RWPE2 (cell line): ENCODE measurements at regions not wholly inside any gene's neighbourhood (a gene's known extent, or its start where the extent isn't known, plus 50 kb on each side); places are given as distances from the start of the nearest gene placed in this dataset.

ENCODE experiments used
- ATAC-seq: fragments of 200-7000 bp; cut with Tn5 transposase; 3 replicates; pipeline ENCODE4 v1.9.1; 2021; ENCODE audit warnings: low read depth
- DNase-seq: peaks from one replicate; pipeline ENCODE4 v3.0.0-alpha.2; 2020; ENCODE audit warnings: low spot score
- H3K27ac ChIP-seq: fragments of 450-650 bp; 2 replicates; pipeline ENCODE4 v1.5.1; 2017; ENCODE audit warnings: mild to moderate bottlenecking; ENCODE audit not compliant: poor library complexity, severe bottlenecking
- H3K27me3 ChIP-seq: fragments of 250-450 bp; sonication (Bioruptor Pico); 2 replicates; pipeline ENCODE4 v1.5.1; 2021; ENCODE audit warnings: mild to moderate bottlenecking, moderate library complexity; ENCODE audit not compliant: insufficient read depth, poor library complexity, severe bottlenecking
- H3K36me3 ChIP-seq: fragments of 250-450 bp; sonication (Bioruptor Pico); 2 replicates; pipeline ENCODE4 v1.5.1; 2020; ENCODE audit warnings: low read depth, mild to moderate bottlenecking, moderate library complexity
- H3K4me1 ChIP-seq: fragments of 250-450 bp; sonication (Bioruptor Pico); 2 replicates; pipeline ENCODE4 v1.5.1; 2021; ENCODE audit warnings: mild to moderate bottlenecking, moderate library complexity; ENCODE audit not compliant: insufficient read depth, poor library complexity, severe bottlenecking
- H3K4me3 ChIP-seq: fragments of 250-450 bp; sonication (Bioruptor Pico); 2 replicates; pipeline ENCODE4 v1.5.1; 2021; ENCODE audit warnings: mild to moderate bottlenecking, moderate library complexity; ENCODE audit not compliant: severe bottlenecking
- H3K9me3 ChIP-seq: fragments of 250-450 bp; sonication (Bioruptor Pico); 2 replicates; pipeline ENCODE4 v1.5.1; 2021; ENCODE audit warnings: mild to moderate bottlenecking, moderate library complexity; ENCODE audit not compliant: severe bottlenecking
- TF ChIP-seq, protein P1 (sequence below): fragments of 450-650 bp; IDR thresholded peaks from one replicate; pipeline ENCODE4 v1.5.1; 2017; ENCODE audit warnings: mild to moderate bottlenecking, moderate library complexity; ENCODE audit not compliant: poor library complexity, severe bottlenecking

DNA sequence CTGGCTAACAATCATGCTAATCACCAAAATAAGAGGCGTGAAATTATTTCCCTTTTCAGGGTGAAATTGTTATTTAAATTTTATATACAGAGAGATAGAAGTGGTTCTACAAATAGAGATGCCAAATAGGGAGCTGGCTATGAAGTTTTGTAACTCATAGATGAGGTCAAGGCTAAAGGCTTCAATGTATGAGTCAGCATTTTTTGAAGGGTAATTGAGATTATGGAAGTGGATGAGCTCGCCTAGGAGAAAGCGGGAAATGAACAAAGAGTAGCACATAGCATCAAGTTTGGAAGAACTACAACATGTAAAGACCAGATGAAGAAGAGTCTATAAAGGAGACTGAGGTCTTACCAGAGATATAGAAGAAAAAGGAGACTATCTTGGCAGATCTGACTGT is 838.1 kb downstream of the DNAJB9 start:
- no peak for DNase-seq
- Histone ChIP-seq H3K36me3 (no peaks in the 10 kb centered on the region), H3K4me3 (no peak overlapping the region), H3K27ac (no peak overlapping the region), H3K9me3 (no peaks in the 10 kb centered on the region), H3K4me1 (no peaks in the 10 kb centered on the region), H3K27me3 (no peaks in the 10 kb centered on the region)
- no peak for ATAC-seq
- TF ChIP-seq, protein P1, sequence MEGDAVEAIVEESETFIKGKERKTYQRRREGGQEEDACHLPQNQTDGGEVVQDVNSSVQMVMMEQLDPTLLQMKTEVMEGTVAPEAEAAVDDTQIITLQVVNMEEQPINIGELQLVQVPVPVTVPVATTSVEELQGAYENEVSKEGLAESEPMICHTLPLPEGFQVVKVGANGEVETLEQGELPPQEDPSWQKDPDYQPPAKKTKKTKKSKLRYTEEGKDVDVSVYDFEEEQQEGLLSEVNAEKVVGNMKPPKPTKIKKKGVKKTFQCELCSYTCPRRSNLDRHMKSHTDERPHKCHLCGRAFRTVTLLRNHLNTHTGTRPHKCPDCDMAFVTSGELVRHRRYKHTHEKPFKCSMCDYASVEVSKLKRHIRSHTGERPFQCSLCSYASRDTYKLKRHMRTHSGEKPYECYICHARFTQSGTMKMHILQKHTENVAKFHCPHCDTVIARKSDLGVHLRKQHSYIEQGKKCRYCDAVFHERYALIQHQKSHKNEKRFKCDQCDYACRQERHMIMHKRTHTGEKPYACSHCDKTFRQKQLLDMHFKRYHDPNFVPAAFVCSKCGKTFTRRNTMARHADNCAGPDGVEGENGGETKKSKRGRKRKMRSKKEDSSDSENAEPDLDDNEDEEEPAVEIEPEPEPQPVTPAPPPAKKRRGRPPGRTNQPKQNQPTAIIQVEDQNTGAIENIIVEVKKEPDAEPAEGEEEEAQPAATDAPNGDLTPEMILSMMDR = no peak

DNA sequence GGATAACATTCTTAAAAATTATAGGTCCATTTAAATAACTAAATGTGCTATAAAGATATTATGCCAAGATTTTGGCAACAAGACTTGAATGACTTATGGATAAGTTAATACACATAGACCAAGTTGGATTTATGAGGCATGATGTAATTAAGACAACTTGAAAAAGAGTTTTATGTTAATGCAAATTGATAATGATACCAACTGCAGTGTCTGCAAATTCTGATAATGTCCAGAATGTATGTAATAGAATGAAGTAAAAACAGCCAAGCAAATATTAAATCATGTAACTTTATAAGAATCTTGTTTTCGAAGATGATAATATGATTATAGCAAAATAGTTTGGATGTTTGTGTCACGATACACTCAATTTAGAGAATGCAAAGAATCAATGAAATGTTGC is 868.3 kb downstream of the DNAJB9 start:
- DNase-seq (no peak), ATAC-seq (no peak)
- H3K4me1 ChIP-seq = no peaks in the 10 kb centered on the region
- no peaks in the 10 kb centered on the region for H3K36me3 ChIP-seq
- no peak overlapping the region for H3K4me3 ChIP-seq
- H3K9me3 ChIP-seq = no peaks in the 10 kb centered on the region
- H3K27ac ChIP-seq = no peak overlapping the region
- no peaks in the 10 kb centered on the region for H3K27me3 ChIP-seq
- TF ChIP-seq, protein P1 = no peak

DNA sequence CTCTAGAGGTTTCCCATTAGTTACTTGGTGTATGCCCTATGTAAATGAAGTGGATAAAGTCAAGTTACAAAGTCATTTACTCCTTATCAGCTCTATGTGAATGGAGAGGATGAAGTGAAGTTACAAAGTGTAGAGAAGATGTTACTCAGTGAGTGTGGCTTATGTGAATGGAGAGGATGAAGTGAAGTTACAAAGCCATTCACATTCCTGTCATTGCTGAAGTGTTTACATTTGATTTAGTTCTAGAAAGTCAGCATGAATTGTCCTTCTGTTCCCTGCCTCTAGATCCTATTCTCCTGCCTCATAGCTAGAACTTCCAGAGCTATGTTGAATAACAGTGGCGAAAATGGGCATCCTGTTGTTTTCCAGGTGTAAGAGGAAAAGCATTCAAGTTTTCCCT is 880.1 kb downstream of the DNAJB9 start:
- Histone ChIP-seq H3K27ac (no peak overlapping the region), H3K9me3 (no peaks in the 10 kb centered on the region), H3K27me3 (no peaks in the 10 kb centered on the region), H3K36me3 (no peaks in the 10 kb centered on the region), H3K4me3 (no peak overlapping the region), H3K4me1 (no peaks in the 10 kb centered on the region)
- TF ChIP-seq, protein P1 = no peak
- ATAC-seq = no peak
- no peak for DNase-seq

DNA sequence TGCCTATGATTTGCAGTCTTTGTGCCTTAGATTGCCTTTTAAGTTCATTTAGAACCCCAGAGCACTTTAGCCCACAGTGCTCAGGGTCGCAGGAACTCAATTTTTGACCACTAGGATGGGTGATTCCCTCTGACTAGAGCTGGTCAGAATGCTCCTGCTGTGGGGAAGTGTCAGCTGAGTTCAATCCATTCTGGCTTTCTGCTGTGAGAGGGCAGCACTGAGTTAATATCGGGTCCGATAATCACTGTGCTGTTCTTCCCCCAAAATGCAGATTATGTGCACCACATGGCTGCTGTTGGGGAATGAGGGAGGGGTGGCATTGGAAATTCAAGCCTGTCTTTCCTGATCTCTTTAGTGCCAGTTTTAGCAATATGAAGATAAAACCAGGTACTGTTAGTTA is 886.4 kb downstream of the DNAJB9 start:
- Histone ChIP-seq H3K9me3 (no peaks in the 10 kb centered on the region), H3K36me3 (no peaks in the 10 kb centered on the region), H3K4me3 (no peak overlapping the region), H3K27ac (no peak overlapping the region), H3K4me1 (no peaks in the 10 kb centered on the region), H3K27me3 (no peaks in the 10 kb centered on the region)
- DNase-seq (no peak), ATAC-seq (no peak)
- TF ChIP-seq, protein P1 = no peak

DNA sequence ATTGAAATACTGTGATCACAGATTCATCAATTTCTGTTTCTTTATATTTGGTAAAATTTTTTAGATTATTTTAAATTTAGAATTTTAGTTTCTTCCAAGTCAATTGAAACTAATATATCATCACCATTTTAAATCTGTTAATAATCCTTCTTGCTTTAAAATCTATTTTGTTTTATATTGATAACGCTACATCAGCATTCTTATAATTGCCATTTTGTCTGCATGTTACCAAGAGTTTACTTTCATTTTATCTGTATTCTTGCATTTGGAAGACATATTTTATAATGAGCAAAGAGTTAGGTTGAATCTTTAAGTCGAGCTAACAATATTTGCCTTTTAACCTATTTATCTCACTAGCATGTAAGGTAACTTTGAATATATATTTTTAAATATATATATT is 890.6 kb downstream of the DNAJB9 start:
- no peaks in the 10 kb centered on the region for H3K4me1 ChIP-seq
- H3K27me3 ChIP-seq = no peaks in the 10 kb centered on the region
- TF ChIP-seq, protein P1 = no peak
- H3K4me3 ChIP-seq = no peak overlapping the region
- H3K36me3 ChIP-seq = no peaks in the 10 kb centered on the region
- no peak overlapping the region for H3K27ac ChIP-seq
- no peak for DNase-seq
- no peak for ATAC-seq
- H3K9me3 ChIP-seq = no peaks in the 10 kb centered on the region
